ENCODE measurements at regions not wholly inside any gene's neighbourhood (a gene's known extent, or its start where the extent isn't known, plus 50 kb on each side); places are given as distances from the start of the nearest gene placed in this dataset.

DNA sequence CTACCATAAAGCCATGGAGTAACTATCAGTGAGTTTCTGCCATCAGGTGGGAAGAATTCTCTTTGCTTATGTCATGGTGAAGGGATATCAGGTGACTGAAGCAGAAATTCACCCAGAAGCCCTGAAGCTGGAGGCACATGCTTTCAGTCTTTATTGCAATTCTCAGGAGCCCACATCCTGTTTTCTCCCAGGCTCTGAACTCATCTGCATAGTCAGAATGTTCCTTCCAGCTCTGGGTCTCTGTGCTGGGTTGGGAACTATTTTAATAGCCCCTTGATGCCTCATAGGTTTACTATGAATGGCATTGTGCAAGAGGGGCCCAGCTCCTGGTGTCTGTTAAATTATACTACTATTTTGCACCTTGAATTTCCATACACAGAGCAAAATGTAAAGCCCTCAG lies 198.4 kb upstream of the SOX9 start:
- TF ChIP-seq, protein P1, sequence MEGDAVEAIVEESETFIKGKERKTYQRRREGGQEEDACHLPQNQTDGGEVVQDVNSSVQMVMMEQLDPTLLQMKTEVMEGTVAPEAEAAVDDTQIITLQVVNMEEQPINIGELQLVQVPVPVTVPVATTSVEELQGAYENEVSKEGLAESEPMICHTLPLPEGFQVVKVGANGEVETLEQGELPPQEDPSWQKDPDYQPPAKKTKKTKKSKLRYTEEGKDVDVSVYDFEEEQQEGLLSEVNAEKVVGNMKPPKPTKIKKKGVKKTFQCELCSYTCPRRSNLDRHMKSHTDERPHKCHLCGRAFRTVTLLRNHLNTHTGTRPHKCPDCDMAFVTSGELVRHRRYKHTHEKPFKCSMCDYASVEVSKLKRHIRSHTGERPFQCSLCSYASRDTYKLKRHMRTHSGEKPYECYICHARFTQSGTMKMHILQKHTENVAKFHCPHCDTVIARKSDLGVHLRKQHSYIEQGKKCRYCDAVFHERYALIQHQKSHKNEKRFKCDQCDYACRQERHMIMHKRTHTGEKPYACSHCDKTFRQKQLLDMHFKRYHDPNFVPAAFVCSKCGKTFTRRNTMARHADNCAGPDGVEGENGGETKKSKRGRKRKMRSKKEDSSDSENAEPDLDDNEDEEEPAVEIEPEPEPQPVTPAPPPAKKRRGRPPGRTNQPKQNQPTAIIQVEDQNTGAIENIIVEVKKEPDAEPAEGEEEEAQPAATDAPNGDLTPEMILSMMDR (conservative IDR thresholded peaks at IDR 0.05; ENCODE audit: low read length) = no peak
- no peak for TF ChIP-seq EZH2phosphoT487 (IDR thresholded peaks at IDR 0.05; ENCODE audit: borderline replicate concordance)

Measured in Loucy (cell line).